HG02884 (cell line): ENCODE measurements at regions not wholly inside any gene's neighbourhood (a gene's known extent, or its start where the extent isn't known, plus 50 kb on each side); places are given as distances from the start of the nearest gene placed in this dataset.

ENCODE experiments used
- ATAC-seq: cut with Tn5 transposase; IDR thresholded peaks from one replicate; pipeline ENCODE4 v1.9.1; 2021; ENCODE audit warnings: mild to moderate bottlenecking, moderate library complexity; ENCODE audit not compliant: unreplicated experiment

GRCh38 chr2:204344119-204344518, 201.2 kb upstream of the PARD3B start:
- ATAC-seq, result no peak

- ATAC-seq, result no peak
Measured at GRCh38 chr2:204346906-204347305, 198.4 kb upstream of the PARD3B start.

GRCh38 chr2:204353823-204354222, 191.5 kb upstream of the PARD3B start:
- no peak for ATAC-seq

DNA sequence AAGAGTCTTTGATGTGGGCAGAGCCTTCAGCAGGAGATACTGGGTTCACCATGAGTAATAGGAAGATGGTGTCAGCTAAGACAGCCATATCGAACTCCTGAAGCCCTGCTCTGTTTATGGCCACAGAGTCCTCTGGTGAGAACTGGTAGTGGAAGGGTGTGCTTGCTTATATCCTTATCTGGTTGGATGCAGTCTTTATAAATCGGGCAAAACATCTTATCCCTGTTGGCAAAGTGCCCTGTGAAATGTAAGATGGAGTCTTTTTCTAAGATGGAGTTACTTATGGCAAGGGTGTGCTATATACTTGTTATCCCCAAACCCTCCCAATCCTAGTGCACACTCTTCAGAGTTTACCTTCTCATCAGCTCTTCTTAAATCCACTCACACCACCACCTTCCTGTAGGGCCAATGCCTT, 190.8 kb upstream of the PARD3B start:
- ATAC-seq, result no peak

GRCh38 chr2:204355688-204356087, 189.6 kb upstream of the PARD3B start:
- no peak for ATAC-seq

DNA sequence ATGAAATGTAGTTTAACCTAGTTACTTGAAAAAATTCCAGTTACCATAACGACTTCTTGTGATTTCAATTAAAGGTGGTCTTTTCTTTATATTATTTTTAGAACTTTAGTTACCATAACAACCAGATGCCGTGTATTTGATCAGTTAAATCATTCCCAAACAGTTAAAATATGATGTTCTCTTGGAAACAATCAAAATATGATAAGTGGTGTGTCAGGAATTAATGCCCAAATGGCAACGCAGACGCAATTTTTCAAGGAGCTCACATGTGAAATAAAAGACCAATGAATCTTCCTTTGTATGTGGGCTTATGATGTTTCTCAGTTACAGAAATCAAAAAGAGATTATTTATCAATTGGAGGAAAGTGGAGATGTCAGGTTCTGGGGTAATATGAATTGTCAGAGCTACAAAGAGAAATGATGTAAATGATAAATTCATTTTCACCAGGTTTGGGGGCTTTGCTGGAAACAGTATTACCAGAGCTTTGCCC, 189.1 kb upstream of the PARD3B start:
- ATAC-seq, result no peak

DNA sequence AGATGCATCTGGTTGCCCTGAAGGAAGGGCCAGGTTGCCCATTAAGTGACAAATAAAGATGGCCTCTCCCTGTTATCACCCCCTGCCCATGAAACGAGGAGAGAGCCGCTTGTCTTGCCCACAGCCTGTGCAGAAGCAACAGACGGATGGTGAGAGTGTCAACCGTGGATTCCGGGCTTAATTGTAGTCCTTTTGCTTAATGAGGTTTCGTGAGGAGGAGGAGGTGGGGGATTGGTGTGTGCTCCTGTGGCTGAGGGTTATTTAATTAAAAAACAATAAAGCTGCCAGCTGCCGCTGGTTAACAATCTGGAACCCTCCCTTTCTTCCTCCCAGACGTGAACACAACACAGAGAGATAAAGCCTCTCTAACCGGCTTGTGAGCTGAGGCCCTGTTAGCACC, 188.0 kb upstream of the PARD3B start:
- no peak for ATAC-seq

DNA sequence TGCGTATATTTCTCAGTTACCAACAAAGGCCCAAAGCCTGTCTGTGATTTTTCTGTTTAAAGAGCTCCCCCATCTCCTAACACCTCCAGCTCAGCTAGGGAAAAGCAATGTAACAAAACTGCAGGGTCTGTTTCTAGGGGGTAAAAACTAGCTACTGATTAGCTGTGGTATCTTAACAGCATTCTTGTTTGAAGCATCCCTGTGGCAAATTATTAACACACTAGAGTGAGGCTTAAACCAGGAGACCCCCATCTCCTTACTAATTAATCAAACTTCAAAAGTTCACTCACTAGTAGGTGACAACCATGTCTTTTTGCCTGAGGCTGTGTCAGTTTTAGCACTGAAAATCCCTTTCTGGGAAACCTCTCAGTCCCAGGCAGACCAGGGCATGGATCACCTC, 186.2 kb upstream of the PARD3B start:
- ATAC-seq, result no peak

- no peak for ATAC-seq
Measured at GRCh38 chr2:204360218-204361007, 184.9 kb upstream of the PARD3B start.

DNA sequence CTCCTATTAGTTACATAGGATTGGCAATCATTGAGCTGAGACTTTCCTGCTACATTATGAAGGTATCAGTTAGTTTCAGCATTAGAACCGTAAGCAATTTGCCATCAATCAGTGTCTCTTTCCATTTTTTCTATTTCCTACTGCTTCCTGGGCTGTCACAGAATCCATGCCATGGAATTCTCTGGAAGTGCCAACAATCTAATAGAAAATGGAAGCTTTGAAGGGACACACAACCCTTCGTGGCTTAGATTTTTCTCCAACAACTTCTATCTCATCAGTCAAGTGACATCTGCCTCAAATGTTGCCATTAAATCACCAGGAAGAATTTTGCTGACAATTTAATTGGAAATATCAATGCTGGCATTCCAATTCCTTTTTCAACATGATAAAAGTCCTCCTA, 183.5 kb upstream of the PARD3B start:
- ATAC-seq, result no peak

DNA sequence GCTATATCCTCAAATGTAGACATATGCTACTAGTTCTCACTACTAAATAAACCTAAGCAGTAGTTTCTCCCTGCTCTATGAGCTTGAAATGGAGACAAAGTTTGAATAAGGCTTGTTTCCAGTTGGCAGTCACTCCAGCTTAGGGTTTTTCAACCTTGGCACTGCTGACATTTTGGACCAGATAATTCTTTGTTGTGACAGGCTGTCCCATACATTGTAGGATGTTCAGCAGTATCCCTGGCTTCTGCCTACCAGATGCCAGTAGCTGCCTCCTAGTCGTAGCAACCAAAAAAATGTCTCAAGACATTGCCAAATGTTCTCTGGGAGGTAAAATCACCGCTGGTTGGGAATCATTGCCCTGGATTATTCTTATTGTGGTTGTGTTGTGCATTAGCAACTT, 182.7 kb upstream of the PARD3B start:
- no peak for ATAC-seq

GRCh38 chr2:204363513-204363912, 181.8 kb upstream of the PARD3B start:
- ATAC-seq, result no peak

DNA sequence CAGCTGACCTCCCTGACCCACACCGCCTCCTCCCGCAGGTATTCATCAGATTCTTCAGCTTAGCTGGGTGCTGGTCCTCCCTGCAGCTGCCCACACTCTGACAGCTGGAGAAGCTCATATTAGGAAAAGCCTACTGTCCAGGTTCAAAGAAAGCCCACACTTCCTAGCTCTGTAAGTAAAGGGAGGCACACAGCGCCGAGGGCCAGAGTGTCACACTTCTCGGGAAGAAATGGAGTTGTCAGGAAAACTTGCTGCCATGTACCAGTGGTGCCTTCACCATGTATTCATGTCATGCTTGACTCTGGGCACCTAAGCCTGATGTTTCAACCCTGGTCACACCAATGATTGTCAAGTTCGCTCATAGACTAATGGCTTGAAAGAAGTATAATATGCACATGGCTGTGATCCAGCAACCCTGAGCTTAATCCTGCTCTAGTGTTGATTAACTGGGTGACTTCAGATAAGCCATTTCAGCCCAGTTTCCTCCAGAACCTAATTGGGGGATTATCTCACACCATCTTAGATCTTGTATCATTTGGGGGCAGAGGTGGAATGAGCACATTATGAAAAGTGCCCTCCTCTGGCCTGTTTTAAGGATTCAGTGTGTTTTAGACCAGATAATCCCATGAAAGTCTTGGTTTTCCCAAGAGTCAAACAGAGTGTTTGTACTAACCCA, 180.3 kb upstream of the PARD3B start:
- no peak for ATAC-seq

DNA sequence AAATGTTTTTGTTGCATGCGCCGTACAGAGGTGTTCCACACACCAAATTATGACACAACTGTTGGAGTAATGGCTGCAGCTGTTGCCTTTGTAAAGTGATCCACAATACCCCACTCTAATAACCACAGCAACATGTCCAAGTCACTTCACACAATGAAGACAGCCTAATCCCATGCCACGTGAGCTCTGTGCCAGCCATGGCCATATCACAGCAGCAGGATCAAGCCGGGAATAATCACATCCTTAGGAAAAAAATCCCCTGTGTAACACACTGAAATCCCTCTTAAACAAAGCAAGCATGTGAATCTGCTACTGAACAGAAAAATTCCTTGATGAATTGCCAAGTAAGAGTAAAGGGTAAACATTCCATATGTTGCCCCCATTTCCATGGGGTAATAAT, 179.5 kb upstream of the PARD3B start:
- no peak for ATAC-seq

- no peak for ATAC-seq
Measured at GRCh38 chr2:204367466-204367865, 177.8 kb upstream of the PARD3B start.

GRCh38 chr2:204370172-204370718, 175.0 kb upstream of the PARD3B start:
- no peak for ATAC-seq

GRCh38 chr2:204373942-204374341, 171.3 kb upstream of the PARD3B start:
- no peak for ATAC-seq

DNA sequence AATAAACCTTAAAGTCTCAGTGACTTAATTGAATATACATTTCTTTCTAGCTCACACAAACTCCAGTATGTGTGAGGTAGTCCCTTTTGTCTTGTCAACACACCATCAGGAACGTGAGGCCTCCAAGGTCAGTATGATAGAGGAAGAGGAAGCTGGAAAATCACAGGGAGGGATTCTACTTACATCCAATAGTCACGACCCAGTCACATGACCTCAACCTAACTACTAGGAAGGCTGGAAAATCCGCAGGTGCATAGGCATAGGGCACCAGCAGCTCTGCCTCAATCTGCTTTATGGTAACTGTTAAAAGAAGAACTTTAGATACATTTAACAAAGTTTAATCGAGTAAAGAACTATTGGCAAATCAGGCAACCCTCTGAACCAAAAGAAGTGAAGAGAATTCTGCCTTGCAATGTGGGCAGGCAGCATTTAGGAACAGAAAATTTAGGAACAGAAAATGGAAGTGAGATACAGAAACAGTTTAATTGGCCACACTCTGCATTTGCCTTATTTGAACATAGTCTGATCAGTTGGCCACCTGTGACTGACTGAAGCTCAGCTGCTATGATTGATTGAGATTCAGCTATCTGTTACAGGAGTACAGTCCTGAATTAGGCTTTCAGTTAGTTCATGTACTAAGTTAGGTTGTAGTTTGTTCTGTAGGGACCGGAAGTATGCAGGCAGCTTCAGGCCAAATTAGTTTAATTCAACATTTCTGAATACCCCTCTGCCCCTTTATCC, 165.0 kb upstream of the PARD3B start:
- no peak for ATAC-seq

DNA sequence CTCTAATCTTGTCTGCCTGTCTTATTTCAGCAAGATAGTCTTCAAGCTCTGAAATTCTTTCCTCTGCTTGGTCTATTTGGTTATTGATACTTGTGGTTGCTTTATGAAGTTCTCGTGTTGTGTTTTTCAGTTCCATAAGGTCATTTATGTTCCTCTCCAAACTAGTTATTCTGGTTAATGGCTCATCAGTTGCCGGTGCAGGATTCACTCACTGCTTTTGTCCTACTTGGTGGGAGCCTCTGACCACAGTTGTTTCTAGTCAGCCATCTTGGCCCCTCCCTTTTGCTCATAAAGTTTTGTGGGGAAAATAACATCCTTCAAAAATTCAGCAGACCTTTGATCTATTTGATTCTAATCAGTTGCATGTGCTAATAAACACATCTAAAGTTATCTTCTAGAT, 158.6 kb upstream of the PARD3B start:
- no peak for ATAC-seq

- no peak for ATAC-seq
Measured at GRCh38 chr2:204389120-204389519, 156.2 kb upstream of the PARD3B start.

GRCh38 chr2:204389856-204390255, 155.4 kb upstream of the PARD3B start:
- ATAC-seq, result no peak
